ENCODE measurements at regions not wholly inside any gene's neighbourhood (a gene's known extent, or its start where the extent isn't known, plus 50 kb on each side); places are given as distances from the start of the nearest gene placed in this dataset.
"Not testable (repeated sequence)": the region's sequence is repeated elsewhere in the genome, so short reads cannot be mapped to it uniquely, and the experiment has no call there.

- H3K27ac ChIP-seq (ENCODE audit: low read depth); H3K4me3 Mint-ChIP-seq; H4K20me1 ChIP-seq (replicated peaks; ENCODE audit: insufficient read depth); H3K9me3 Mint-ChIP-seq; H3K4me1 Mint-ChIP-seq; H3F3A ChIP-seq (replicated peaks; ENCODE audit: low read depth); H3K4me2 ChIP-seq; H2AFZ ChIP-seq; H3K9me2 ChIP-seq (ENCODE audit: insufficient read depth); H3K27ac Mint-ChIP-seq; H3K4me3 ChIP-seq; H3K36me3 ChIP-seq (ENCODE audit: insufficient read depth); H3K27me3 Mint-ChIP-seq (ENCODE audit: insufficient read depth, low read depth, poor library complexity); H3K79me2 ChIP-seq (replicated peaks; ENCODE audit: insufficient read depth); DNase-seq (ENCODE audit: low spot score); H3K27me3 ChIP-seq (ENCODE audit: insufficient read depth); H3K36me3 Mint-ChIP-seq (ENCODE audit: low read depth); ATAC-seq; H3K4me1 ChIP-seq (ENCODE audit: insufficient read depth): not testable (repeated sequence)
Measured at GRCh38 chr4:121592257-121592656, 104.5 kb downstream of the ANXA5 start.

- no peak overlapping the region for H3K27ac ChIP-seq (ENCODE audit: low read depth)
- no peak overlapping the region for H3K4me3 Mint-ChIP-seq
- peaks cover 14% of the 10 kb centered on the region; the same call in 2 of the 3 replicates for H3K4me1 Mint-ChIP-seq
- ATAC-seq, result no peak
- H3K4me1 ChIP-seq (ENCODE audit: insufficient read depth), result 0 out of 2 replicates have a peak, but pooled peaks cover 7% of the 10 kb centered on the region
- no peak overlapping the region for H2AFZ ChIP-seq
- no peaks in the 10 kb centered on the region for H3K27me3 ChIP-seq (ENCODE audit: insufficient read depth)
- no peak for DNase-seq (ENCODE audit: low spot score)
- H3K9me2 ChIP-seq (ENCODE audit: insufficient read depth), result no peaks in the 10 kb centered on the region
- H3K9me3 Mint-ChIP-seq, result no peaks in the 10 kb centered on the region
- no peaks in the 10 kb centered on the region for H4K20me1 ChIP-seq (replicated peaks; ENCODE audit: insufficient read depth)
- H3K4me3 ChIP-seq, result no peak overlapping the region
- no peak overlapping the region for H3K4me2 ChIP-seq
- no peaks in the 10 kb centered on the region for H3F3A ChIP-seq (replicated peaks; ENCODE audit: low read depth)
- H3K36me3 Mint-ChIP-seq (ENCODE audit: low read depth), result no peaks in the 10 kb centered on the region
- H3K27me3 Mint-ChIP-seq (ENCODE audit: insufficient read depth, low read depth, poor library complexity), result no peaks in the 10 kb centered on the region
- H3K36me3 ChIP-seq (ENCODE audit: insufficient read depth), result no peaks in the 10 kb centered on the region
- H3K27ac Mint-ChIP-seq, result 0 out of 2 replicates have a peak overlapping the region, but pooled peaks have one; percentile 64
- no peaks in the 10 kb centered on the region for H3K79me2 ChIP-seq (replicated peaks; ENCODE audit: insufficient read depth)
- TF ChIP-seq ETS1 (IDR thresholded peaks at IDR 0.05), result no peak
- TF ChIP-seq ZNF114 (CRISPR knock-in tag; IDR thresholded peaks at IDR 0.05), result no peak
- no peak for TF ChIP-seq ZNF331 (CRISPR knock-in tag; IDR thresholded peaks at IDR 0.05; ENCODE audit: low read depth)
- TF ChIP-seq ZNF462 (CRISPR knock-in tag; IDR thresholded peaks at IDR 0.05), result no peak
- TF ChIP-seq EZH2phosphoT487 (IDR thresholded peaks at IDR 0.05; ENCODE audit: unreplicated experiment), result no peak
- TF ChIP-seq POLR2AphosphoS5 (IDR thresholded peaks at IDR 0.05; ENCODE audit: low read depth), result no peak
- no peak for TF ChIP-seq CREB1 (CRISPR knock-in tag; IDR thresholded peaks at IDR 0.05; ENCODE audit: low read depth)
- no peak for TF ChIP-seq REST (IDR thresholded peaks at IDR 0.05; ENCODE audit: unreplicated experiment)
- no peak for TF ChIP-seq JUNB (IDR thresholded peaks at IDR 0.05; ENCODE audit: unreplicated experiment)
- no peak for TF ChIP-seq NANOG (IDR thresholded peaks at IDR 0.05; ENCODE audit: borderline replicate concordance)
Measured at GRCh38 chr4:121584836-121585235, 111.9 kb downstream of the ANXA5 start.

All from GM23338 (cell line).